Activated CD8-positive, alpha-beta memory T cell treated with anti-CD3 and anti-CD28 coated beads, Interleukin-2, amount 50 U/mL, for 48 hours (primary cell): ENCODE measurements at regions not wholly inside any gene's neighbourhood (a gene's known extent, or its start where the extent isn't known, plus 50 kb on each side); places are given as distances from the start of the nearest gene placed in this dataset.
A peak's percentile ranks its signal among the peaks of the same experiment; 100 is the strongest.
"Not testable (repeated sequence)": the region's sequence is repeated elsewhere in the genome, so short reads cannot be mapped to it uniquely, and the experiment has no call there.

ENCODE experiments used
- DNase-seq: peaks from one replicate; pipeline ENCODE4 v3.0.0-alpha.2; 2020

DNA sequence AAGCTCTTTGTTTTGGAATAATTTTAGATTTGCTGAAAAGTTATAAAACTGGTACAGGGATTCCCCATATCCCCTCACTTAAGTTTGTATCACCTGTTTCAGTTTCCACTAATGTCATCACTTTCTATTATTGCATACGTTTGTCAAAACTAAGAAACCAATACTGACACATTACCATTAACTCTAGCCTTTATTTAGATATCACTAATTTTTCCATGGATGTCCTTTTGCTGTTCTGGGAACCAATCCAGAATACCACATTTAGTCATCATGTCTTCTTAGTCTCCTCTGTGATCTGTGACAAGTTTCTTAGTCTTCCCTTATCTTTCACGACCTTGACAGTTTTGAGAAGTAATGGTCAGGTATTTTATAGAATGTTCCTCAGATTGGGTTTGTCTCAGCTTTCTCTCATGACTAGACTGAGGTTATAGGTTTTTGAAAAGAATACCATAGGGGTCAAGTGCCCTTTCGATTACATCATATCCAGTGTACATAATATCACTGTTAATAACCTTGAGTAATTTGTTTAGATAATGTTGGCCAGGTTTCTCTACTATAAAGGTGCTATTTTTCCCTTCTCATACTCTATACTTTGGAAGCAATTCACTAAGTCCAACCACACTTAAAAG is 51.9 kb upstream of the NMUR2 start:
- DNase-seq, result no peak

DNA sequence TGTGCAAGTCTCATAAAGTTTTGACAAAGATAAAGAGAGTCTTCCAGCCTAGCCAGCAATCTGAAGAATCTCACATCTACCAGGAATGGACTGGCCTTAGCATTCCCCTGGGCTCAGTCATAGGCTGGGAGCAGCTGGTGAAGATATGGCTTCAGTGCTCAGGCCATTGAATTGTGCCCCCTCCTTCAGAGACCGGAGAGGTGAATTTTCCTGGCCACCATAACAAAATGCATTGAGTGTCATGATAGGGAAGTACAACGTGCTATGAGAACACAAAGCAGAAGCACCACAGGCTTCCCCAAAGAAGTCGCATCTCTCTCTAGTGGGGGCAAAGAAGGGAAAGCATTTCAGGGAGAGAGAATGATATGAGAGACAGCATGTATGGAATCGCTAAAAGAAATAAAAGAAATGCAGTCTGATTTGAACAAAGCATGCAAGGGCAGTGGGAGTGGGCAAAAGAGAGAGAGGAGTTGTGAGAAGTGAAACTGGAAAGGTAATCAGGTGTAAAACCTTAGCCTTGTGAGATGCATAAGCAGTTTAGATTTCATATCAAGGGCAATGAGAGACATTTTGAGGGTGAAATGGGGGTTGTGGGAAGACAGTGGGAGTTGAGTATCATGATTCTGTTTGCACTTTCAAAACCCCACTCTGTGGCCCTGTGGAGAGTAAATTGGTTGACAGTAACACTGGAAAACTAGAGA is 57.1 kb upstream of the NMUR2 start:
- no peak for DNase-seq

DNA sequence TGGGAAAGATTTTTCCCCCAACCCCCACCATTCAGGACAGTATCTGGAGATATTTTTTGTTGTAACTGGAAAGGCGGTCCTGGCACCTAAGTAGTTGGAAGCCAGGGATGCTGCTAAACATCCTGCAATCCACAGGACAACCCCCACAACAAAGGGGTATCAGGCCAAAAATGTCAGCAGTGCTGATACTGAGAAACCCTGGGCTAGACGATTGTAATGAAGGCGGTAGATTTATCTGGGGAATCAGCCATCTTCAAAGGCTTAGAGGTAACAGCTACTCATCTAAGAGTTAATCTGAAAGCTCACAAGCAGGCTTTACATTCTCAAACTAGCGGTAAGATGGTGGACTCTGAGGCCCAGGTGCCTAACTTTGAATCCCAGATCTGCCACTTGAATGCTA is 59.0 kb upstream of the NMUR2 start:
- no peak for DNase-seq

DNA sequence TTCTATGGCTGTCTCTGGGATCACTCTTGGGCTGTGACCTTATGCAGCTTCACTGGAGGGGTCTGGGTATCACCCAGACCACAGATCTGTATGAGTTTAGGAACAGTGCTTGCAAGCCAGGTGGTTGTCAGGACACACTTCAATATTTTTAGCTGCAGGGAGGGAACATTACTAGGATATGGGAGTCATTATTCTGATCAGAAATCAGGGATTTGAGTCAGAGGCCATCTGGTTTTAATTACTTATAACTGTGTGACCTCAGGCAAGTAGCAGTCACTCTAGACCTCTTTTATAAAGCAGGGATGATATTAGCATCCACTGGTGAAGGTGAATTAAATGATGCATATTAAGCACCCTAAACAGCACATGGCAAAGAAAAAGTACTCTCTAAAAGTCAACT is 60.1 kb upstream of the NMUR2 start:
- no peak for DNase-seq

DNA sequence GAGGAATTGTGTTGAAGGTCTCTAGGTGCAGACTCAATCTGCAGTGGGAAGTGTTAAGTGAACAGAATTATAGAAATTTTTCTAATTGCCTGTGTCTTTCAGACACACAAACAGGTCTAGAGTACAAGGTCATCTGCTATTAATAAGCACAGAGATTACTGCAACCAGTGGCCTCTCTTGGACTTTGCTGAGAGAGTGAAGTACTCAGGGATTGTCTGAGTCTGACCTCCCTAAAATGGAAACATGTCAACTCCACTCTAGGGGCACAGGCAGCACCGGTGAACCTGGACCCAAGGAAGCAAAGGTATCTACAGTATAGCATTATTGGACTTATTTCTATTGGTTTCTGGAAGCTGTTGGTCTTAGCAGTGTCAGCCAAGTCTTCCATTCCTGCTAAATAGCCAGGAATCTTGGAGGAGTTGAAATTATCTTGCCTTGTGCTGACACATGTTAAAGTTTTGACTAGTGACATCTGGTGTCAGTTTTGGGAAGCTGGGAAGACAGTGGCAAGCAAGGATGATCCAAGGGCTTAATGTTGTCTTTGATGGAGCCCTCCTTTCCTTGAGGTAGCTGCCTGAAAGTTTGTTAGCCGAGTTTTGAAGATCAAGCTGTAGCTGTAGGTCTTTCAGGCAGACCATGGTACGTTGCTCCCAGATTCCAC is 61.1 kb upstream of the NMUR2 start:
- DNase-seq, result no peak

DNA sequence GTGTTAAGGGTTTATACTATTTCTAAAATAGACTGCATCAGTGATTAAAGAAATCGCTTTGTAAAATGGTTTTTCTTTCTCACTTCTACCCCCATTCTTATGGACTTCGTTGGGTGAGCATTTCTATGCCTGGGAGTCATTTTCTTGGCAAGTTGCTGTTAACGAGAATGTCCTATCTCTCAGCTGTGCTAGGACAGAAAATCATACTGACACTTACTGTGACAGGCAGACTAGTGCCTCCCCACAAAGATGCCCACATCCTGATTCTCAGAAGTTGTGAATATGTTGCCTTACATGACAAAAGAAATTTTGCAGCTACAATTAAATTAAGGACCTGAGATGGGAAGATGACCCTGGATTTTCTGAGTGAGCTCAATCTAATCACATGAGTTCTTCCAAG is 65.1 kb upstream of the NMUR2 start:
- no peak for DNase-seq

DNA sequence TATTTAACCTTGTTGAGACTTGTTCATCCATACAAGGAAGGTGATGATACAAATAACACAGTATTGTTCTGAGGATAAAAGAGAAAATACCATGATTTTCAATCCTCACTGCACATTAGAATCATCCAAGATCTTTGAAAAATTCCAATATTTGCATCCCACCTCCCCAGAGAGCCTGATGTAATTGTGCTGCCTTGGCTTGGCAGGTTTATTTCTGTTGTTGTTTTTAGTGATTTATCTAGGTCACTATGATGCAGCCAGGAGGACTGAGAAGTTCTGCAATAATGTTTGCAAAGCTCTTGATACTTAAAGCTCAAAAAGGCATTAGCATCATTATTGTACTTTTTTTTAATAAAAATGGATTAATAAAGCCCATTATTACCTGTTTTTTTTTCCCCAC is 67.0 kb upstream of the NMUR2 start:
- DNase-seq, result no peak

DNA sequence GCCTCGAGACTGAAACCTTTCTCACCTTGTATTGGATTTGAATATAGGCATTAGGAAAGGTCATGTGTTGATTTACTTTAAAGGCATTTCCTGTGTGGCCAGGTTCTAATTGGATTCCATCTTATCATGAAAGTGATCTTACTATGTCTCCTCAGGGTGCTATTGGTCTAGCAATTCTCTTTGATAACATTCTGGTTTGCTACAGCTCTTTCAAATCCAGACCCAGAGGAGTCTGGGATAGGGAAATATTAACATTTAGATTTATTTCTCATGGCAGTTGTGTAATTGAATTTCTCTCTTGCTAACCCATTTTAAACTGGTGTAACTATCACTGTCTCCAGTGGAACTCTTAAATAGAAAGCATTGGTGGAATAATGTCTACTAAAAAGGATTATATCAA is 69.9 kb upstream of the NMUR2 start:
- no peak for DNase-seq

DNA sequence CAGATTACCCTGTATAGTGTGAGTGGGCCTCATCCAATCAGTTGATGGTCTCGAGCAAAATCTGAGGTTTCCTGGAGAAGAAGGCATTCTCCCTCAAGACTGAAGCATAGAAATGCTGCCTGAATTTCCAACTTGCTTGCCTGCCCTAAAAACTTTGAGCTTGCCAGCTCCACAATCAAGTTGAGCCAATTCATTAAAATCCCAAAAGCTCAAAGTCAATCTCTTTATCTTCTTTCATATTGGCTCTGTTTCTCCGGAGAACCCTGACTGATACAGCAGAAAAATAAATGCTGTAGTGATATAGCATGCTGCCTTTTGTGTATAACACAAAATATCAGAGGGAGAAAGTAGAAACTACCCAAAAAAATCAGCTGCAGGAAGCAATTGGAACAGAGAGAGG is 72.5 kb upstream of the NMUR2 start:
- DNase-seq, result no peak

DNA sequence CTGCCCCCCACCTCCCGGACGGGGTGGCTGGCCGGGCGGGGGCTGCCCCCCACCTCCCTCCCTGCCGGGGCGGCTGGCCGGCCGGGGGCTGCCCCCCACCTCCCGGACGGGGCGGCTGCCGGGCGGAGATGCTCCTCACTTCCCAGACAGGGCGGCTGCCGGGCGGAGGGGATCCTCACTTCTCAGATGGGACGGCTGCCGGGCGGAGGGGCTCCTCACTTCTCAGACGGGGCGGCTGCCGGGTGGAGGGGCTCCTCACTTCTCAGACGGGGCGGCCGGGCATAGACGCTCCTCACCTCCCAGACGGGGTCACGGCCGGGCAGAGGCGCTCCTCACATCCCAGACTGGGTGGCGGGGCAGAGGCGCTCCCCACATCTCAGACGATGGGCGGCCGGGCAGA is 74.8 kb upstream of the NMUR2 start:
- DNase-seq, result not testable (repeated sequence)

DNA sequence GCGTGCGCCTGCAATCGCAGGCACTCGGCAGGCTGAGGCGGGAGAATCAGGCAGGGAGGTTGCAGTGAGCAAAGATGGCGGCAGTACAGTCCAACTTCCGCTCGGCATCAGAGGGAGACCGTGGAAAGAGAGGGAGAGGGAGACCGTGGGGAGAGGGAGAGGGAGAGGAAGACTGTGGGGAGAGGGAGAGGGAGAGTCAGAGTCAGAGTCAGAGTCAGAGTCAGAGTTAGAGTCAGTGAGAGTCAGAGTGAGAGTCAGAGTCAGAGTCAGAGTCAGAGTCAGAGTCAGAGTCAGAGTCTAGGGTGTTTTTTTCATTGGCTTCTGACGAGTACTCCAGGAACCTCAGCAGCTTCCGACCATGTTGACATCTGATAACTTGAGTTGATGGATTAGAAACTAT is 75.6 kb upstream of the NMUR2 start:
- not testable (repeated sequence) for DNase-seq

DNA sequence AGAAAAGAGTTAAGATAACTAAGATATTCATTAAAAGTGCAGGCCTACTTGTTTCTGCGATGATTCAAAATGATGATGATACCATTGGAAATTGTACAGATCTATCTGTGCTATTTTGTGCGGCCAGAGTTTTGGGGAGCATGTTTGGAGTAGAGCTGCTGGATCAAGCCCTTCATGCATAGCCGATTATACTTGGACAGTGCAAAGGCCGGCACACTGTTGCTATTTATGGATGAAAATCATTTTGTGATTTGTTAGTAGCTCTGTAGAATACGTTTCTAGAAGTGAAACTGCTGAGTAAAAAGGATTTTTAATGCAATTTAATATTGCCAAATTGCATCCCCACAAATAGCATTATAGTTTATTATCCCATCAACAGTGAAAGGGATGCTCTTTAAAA is 82.1 kb upstream of the NMUR2 start:
- no peak for DNase-seq

DNA sequence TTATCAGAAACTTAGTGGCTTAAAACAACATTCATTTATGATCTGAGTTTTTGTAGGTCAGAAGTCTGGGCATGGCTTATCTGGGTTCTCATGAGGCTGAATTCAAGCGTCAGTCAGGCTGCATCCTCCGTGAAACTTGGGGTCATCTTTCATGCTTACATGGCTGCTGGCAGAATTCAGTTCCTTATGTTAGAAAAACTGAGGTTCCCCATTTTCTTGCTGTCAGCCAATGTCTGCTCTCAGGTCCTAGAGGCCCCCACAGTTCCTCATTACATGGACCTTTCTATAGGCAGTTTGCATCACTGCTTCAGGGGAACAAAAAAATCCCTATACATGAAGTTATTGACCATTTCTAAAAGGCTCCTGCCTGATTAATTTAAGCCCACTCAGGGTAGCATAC is 83.8 kb upstream of the NMUR2 start:
- no peak for DNase-seq

DNA sequence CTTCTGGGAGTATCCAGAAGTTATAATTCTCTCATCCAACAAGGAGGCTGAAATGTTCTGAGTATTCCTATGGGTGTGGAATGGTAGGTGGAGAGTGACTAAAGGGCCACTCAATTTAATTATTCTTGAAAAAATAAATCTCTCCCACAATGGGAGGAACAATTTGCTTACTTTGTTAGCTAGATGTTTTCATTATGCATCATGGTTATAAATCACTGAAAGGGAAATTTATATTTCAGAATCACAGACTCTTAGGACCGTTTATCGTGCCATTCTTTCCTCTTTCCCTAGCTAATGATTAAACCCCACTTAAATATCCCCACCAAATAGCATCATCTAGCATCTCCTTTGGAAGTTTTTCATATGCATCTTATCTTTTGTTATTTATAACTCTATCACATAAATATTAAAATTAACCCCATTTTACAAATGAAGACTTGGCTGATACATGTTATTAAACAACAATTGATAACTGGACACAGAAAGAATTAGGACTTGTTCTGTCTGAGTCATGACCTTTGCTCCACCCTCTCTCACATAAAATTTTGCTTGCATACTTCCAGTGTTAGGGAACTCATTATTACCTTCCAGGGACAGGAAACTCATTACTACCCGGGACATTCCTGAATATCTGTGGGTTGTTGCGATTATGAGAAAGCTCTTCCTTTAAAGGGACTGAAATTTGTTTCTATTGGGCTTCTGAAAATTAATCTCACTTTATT is 94.9 kb upstream of the NMUR2 start:
- DNase-seq, result no peak

DNA sequence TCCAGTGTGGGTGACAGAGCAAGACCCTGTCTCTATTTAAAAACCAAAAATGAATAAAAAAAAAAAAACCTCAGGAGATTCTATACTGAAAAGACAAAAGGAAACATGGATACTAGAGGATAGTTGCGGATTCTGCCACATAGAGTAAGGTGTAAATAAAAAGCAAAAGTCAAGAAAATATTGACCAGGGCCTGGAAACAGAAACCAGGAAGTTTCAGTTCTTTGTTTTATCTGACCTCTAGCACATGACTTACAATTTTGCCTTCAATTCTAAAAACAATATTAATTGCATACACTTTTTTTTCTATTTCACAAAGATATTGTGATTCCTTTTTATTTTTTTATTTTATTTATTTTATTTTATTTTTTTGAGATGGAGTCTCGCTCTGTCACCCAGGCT is 96.2 kb upstream of the NMUR2 start:
- no peak for DNase-seq

DNA sequence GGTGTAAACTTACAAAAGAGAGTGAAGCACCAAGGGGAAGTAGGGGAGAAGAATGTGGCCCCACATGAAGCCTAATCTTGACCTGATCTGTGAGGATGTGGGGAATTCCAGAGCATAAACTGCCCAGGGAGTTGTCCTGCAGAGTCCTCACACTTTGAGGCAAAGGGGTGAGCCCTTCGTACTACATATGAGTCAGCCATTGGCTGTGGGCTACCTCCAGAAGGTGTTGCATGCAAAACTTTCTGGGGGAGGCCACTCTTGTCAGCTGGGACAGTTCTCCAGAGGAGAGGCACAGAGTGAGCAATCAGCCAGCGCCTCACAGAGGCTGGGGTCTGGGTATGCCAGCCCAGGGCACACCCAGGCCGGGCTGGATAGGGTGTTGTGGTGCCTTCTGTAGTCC is 98.1 kb upstream of the NMUR2 start:
- no peak for DNase-seq

DNA sequence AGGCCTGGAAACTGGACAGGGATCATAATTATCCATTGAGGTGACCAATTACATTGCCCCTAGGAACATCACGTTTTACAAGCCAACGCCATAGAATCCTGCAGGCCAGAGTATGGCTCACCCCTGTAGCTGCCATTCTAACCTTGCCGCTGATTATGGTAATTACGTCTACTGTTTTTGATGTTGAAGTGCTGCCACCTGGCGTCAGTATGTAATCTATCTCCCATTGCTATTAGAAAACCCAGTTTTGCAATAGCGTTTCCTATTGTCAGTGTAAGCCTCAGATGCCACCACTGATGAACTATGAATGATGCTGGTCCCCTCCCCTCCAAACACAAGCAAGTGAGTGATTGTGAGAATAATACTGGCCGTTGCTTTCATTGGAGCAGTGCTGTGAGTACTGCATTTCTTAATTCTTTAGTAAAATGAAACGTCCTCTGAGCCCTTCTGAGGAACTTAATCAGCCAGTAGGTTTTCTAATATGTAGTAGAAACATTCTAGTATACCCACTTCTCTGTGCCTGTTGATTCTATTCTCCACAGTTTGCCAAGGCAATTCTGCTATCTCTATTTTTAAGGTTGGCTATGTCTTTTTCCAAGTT is 100.5 kb upstream of the NMUR2 start:
- DNase-seq, result peak; percentile 55

DNA sequence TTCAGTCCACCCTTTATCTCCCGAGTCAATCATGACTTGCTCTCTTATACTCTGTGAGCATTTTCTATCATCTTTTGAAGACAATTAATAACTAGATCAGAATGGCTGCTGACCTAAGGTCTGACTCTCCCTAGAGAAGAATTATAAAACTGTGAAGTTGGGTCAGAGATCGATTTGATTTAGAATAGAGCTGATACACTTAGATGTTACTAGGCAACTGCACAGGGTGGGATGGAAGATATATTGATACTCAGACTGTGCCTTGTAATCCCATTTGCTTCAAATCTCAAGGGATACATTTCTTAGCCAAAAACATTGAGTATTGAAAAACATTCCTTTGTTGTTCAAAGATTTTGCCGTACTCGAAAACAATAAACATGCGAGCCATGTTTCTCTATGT is 106.0 kb upstream of the NMUR2 start:
- no peak for DNase-seq

DNA sequence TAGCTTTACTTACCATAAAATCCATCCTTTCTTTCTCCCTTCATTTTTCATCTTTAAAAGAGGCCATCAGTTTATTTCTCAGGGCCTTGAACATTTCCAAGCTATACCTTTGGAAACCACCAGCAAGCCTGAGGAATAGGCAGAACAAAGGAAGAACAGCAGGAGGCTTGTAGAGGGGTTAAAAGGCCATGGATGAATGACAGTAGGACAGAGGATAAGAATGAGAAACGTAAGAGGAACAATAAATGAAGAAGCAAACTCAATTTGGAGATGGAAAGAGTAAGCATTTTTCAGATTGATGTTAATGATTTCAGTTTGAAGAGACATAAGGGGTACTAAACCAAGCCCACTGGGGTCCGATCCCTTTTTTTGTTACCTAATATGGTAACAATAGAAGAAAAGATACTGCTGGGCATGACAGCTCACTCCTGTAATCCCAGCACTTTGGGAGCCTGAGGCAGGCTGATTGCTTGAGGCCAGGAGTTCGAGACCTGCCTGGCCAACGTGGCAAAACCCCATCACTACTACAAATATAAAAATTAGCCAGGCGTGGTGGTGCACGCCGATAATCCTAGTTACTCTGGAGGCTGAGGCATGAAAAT is 106.6 kb upstream of the NMUR2 start:
- no peak for DNase-seq

DNA sequence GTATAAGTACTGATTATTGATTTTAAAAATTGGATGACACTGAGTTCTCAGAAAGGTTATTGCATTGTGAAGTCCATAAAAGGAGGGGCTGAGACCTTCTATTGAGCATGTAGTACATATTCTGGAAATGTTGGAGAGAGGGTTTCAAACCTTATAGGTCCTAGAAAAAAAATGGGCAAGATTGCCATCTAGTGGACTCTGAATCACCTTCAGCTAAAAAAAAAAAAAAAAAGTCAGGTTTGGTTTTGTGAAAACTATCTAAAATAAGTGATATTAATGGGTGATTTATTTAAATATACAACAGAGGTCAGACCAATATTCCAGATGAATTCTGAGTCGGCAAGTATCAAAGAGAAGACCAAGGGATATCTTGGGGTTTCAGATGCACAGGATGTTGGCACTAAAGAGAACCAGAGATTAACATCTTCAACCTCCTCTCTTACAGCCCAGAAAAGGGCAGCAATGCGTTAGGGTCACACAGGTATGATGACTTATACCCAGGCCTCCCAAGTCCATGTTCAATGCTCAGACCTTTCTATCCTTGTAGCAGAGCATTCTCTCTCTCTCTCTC is 109.8 kb upstream of the NMUR2 start:
- no peak for DNase-seq

DNA sequence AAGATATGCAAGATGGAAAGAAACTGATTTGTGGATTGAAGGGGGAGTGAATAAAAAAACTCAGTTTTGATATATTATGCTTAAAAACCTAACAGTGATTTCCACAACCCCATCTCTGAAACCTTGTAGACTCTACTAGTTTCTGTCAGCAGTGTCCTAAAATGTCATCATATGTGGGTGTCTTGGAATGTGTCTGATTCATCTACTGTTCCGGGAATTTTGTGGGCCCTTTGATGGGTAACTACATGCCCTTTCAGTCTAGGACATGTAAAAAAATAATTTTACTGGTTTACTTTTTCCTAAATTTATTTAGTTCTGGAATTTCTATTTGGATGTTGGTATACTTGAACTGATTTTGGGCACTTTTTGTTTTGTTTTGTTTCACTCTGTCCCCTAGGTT is 118.9 kb upstream of the NMUR2 start:
- DNase-seq, result no peak

DNA sequence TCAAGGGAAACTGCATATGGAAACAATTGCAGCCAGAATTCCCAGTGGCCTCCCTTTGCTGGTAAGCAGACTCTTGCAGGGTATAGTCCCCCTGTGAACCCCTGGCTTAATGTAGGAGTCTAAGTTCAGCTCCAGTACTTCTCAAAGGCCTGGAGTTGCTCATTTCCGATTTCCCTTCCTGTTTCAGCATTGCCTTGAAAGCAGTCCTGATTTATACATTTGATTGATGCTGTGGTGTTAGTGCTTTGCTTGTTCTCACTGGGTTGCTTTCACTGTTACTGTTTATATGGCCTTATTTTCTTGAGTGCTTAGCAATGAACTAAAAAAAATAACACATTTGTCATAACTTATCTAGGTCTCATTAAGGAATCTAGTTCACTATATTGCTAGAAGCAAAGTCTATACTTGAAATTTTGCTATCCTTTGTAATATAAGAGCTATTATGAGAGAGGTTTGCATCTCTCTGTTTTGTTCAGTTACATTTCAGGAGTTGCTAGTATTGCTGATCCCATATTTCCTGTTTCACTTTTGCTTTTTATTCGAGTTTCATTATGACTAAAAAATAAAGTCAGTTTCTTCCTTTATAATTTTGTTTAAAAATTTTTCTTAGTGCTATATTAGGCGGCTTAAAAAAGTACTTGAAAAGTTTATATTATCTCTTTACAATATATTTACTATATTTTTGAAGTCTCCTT is 122.4 kb upstream of the NMUR2 start:
- DNase-seq, result no peak
